OCI-LY1 (cell line): ENCODE measurements at regions not wholly inside any gene's neighbourhood (a gene's known extent, or its start where the extent isn't known, plus 50 kb on each side); places are given as distances from the start of the nearest gene placed in this dataset.

ENCODE experiments used
- H2AFZ ChIP-seq: fragments of 200-600 bp; sonication (generic), shearing (Covaris generic); 2 replicates; pipeline ENCODE4 v1.6.0; 2014; ENCODE audit warnings: antibody characterized with exemption, mild to moderate bottlenecking, low read length
- H3F3A ChIP-seq: fragments of 200-600 bp; sonication (generic), shearing (Covaris generic); 2 replicates; pipeline ENCODE4 v1.6.0; 2014; ENCODE audit warnings: mild to moderate bottlenecking, antibody characterized with exemption, low read length, moderate library complexity; ENCODE audit not compliant: insufficient read depth
- H3K27ac ChIP-seq: fragments of 200-600 bp; sonication (generic); 2 replicates; pipeline ENCODE4 v1.5.1; 2014; ENCODE audit warnings: low read length, mixed run types, mild to moderate bottlenecking, low read depth; ENCODE audit not compliant: poor library complexity, severe bottlenecking
- H3K27me3 ChIP-seq: fragments of 200-600 bp; sonication (generic); 2 replicates; pipeline ENCODE4 v1.6.0; 2014; ENCODE audit warnings: antibody characterized with exemption, mild to moderate bottlenecking, low read length, moderate library complexity; ENCODE audit not compliant: insufficient read depth
- H3K36me3 ChIP-seq: fragments of 200-600 bp; sonication (generic); 2 replicates; pipeline ENCODE4 v1.6.1; 2014; ENCODE audit warnings: mild to moderate bottlenecking, antibody characterized with exemption, low read length, moderate library complexity, mixed read lengths; ENCODE audit not compliant: insufficient read depth
- H3K4me1 ChIP-seq: fragments of 200-600 bp; sonication (generic); 2 replicates; pipeline ENCODE4 v1.5.1; 2014; ENCODE audit warnings: mild to moderate bottlenecking, low read length, moderate library complexity; ENCODE audit not compliant: insufficient read depth, severe bottlenecking
- H3K4me2 ChIP-seq: fragments of 200-600 bp; sonication (generic), shearing (Covaris generic); 2 replicates; pipeline ENCODE4 v1.6.1; 2014; ENCODE audit warnings: low read length
- H3K4me3 ChIP-seq: fragments of 200-600 bp; sonication (generic); 2 replicates; pipeline ENCODE4 v1.5.1; 2014; ENCODE audit warnings: low read length, low read depth, mild to moderate bottlenecking, mixed read lengths; ENCODE audit not compliant: poor library complexity, severe bottlenecking
- H3K79me2 ChIP-seq: fragments of 200-600 bp; shearing (Covaris generic); 2 replicates; pipeline ENCODE4 v1.6.1; 2016; ENCODE audit warnings: mixed run types, low read length, mixed read lengths; ENCODE audit not compliant: insufficient read depth
- H3K9ac ChIP-seq: fragments of 200-600 bp; sonication (generic), shearing (Covaris generic); 2 replicates; pipeline ENCODE4 v1.6.1; 2014; ENCODE audit warnings: mild to moderate bottlenecking, low read length, mixed read lengths
- H3K9me2 ChIP-seq: fragments of 200-600 bp; sonication (generic), shearing (Covaris generic); 2 replicates; pipeline ENCODE4 v1.6.1; 2014; ENCODE audit warnings: low read depth, mild to moderate bottlenecking, low read length, mixed read lengths
- H3K9me3 ChIP-seq: fragments of 200-600 bp; shearing (Covaris generic); 2 replicates; pipeline ENCODE4 v1.6.1; 2014; ENCODE audit warnings: low read length, mixed read lengths
- H4K20me1 ChIP-seq: fragments of 200-600 bp; sonication (generic), shearing (Covaris generic); 2 replicates; pipeline ENCODE4 v1.6.0; 2016; ENCODE audit warnings: mild to moderate bottlenecking, low read length; ENCODE audit not compliant: insufficient read depth
- EZH2 ChIP-seq: fragments of 200-600 bp; sonication (generic), shearing (Covaris generic); IDR thresholded peaks from 2 replicates; pipeline ENCODE4 v1.8.0; 2017; ENCODE audit warnings: borderline replicate concordance, mixed run types, mild to moderate bottlenecking, antibody characterized with exemption, low read length, moderate library complexity, mixed read lengths
- TF ChIP-seq, protein P1 (sequence below): fragments of 200-600 bp; sonication (generic), shearing (Covaris generic); IDR thresholded peaks from 2 replicates; pipeline ENCODE4 v1.5.1; 2017; ENCODE audit warnings: mild to moderate bottlenecking, antibody characterized with exemption, low read length, moderate library complexity, mixed read lengths

DNA sequence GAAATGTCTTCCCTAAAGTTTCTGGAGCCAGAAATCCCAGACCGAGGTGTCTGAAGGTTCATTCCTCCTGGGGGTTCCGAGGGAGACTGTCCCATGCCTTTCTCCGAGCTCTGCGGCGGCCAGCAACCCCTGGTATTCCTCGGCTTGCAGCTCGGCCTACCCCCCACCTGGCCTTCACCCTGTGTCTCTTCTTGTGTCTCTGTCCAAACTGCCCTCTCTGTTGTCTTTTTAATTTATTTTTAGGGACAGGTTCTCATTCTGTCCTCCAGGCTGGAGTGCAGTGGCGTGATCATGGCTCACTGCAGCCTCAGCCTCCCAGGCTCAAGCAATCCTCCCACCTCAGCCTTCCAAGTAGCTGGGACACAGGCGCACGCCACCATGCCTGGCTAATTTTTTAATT lies 211.7 kb downstream of the SEC14L1 start:
- no peaks in the 10 kb centered on the region; the same call in 1 of the 2 replicates for H3K36me3 ChIP-seq
- H4K20me1 ChIP-seq, result no peaks in the 10 kb centered on the region

DNA sequence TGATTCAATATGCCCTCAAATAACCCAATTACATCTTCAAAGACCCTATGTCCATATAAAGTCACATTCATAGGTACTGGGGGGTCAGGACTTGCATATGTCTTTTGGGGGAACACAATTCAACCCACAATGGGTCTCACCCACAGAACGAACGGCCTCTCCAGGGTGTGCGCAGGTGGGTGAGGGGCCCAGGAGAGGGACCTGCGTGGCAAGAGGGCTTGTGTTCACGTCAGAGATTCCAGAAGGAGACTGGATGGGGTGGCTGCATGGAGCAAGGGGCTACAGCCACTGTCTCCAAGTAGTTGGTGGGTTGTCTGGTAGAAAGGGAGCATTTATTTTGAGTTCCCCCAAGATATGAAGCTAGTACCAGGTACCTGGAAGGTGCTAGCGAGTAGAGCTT lies 212.2 kb downstream of the SEC14L1 start:
- no peak overlapping the region for H2AFZ ChIP-seq
- no peaks in the 10 kb centered on the region for H3K27me3 ChIP-seq
- H3K9me2 ChIP-seq, result no peaks in the 10 kb centered on the region
- H3K27ac ChIP-seq, result no peak overlapping the region
- H3K79me2 ChIP-seq, result no peaks in the 10 kb centered on the region
- no peak overlapping the region for H3K9ac ChIP-seq
- TF ChIP-seq, protein P1, sequence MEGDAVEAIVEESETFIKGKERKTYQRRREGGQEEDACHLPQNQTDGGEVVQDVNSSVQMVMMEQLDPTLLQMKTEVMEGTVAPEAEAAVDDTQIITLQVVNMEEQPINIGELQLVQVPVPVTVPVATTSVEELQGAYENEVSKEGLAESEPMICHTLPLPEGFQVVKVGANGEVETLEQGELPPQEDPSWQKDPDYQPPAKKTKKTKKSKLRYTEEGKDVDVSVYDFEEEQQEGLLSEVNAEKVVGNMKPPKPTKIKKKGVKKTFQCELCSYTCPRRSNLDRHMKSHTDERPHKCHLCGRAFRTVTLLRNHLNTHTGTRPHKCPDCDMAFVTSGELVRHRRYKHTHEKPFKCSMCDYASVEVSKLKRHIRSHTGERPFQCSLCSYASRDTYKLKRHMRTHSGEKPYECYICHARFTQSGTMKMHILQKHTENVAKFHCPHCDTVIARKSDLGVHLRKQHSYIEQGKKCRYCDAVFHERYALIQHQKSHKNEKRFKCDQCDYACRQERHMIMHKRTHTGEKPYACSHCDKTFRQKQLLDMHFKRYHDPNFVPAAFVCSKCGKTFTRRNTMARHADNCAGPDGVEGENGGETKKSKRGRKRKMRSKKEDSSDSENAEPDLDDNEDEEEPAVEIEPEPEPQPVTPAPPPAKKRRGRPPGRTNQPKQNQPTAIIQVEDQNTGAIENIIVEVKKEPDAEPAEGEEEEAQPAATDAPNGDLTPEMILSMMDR, result no peak
- no peak for TF ChIP-seq EZH2
- H3F3A ChIP-seq, result no peaks in the 10 kb centered on the region
- no peaks in the 10 kb centered on the region for H3K9me3 ChIP-seq
- no peak overlapping the region for H3K4me3 ChIP-seq
- no peaks in the 10 kb centered on the region; the same call in 1 of the 2 replicates for H3K36me3 ChIP-seq
- H4K20me1 ChIP-seq, result no peaks in the 10 kb centered on the region
- H3K4me2 ChIP-seq, result no peak overlapping the region
- no peaks in the 10 kb centered on the region for H3K4me1 ChIP-seq

More for the DNA sequence above, 211.7 kb downstream of the SEC14L1 start:
- Histone ChIP-seq H3K27me3 (no peaks in the 10 kb centered on the region), H2AFZ (no peak overlapping the region), H3K27ac (no peak overlapping the region), H3K79me2 (no peaks in the 10 kb centered on the region), H3K9me3 (no peaks in the 10 kb centered on the region), H3K9ac (no peak overlapping the region), H3K4me3 (no peak overlapping the region), H3K4me1 (no peaks in the 10 kb centered on the region), H3K9me2 (no peaks in the 10 kb centered on the region), H3K4me2 (no peak overlapping the region), H3F3A (no peaks in the 10 kb centered on the region)
- TF ChIP-seq, protein P1, result no peak
- no peak for TF ChIP-seq EZH2

DNA sequence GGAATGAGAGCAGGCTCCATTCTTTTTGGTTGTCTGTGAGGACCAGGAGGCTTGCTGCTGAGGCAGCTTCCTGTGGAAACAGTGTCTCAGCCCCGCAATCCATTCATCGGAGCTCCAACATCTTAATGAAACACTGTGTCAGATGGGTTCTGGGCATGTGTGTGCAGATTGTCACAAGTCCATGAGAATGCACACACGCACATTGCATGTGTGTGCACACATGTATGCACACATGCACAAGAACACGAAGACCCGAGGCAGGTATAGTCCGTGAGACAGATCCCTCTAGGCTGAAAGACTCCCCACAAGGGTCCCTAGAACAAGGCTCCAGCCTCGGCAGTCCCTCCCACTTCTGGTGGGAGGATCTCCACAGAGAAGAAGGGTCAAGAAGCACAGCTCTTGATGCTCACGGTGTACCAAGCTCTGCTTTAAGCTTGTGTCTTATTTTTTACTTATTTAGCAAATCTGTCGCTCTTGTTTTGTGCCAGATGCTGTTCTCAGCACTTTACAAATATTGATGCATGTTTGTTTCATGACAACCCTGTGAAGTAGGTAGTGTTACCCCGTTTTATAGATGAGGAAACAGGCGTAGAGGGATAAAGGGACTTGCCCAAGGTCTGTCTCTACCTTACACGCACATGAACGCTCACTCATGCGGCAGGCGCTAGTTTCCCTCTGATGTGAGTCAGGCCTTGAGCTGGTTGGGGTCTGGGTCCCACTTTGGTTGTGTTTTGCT lies 213.1 kb downstream of the SEC14L1 start:
- Histone ChIP-seq H3K79me2 (no peaks in the 10 kb centered on the region), H3F3A (no peaks in the 10 kb centered on the region), H3K36me3 (no peaks in the 10 kb centered on the region; the same call in 1 of the 2 replicates), H4K20me1 (no peaks in the 10 kb centered on the region), H3K27me3 (no peaks in the 10 kb centered on the region), H2AFZ (no peak overlapping the region), H3K4me2 (no peak overlapping the region), H3K4me3 (no peak overlapping the region), H3K9me3 (no peaks in the 10 kb centered on the region), H3K27ac (no peak overlapping the region), H3K9ac (no peak overlapping the region), H3K9me2 (no peaks in the 10 kb centered on the region), H3K4me1 (no peaks in the 10 kb centered on the region)
- TF ChIP-seq, protein P1, result no peak
- no peak for TF ChIP-seq EZH2
